ENCODE measurements at regions not wholly inside any gene's neighbourhood (a gene's known extent, or its start where the extent isn't known, plus 50 kb on each side); places are given as distances from the start of the nearest gene placed in this dataset.

GRCh38 chr11:11746449-11746848 is 95.3 kb upstream of the USP47 start:
- Mint-ChIP-seq H3K36me3 (no peaks in the 10 kb centered on the region), H3K9me3 (no peaks in the 10 kb centered on the region), H3K4me1 (no peaks in the 10 kb centered on the region), H3K27me3 (peaks cover 38% of the 10 kb centered on the region), H3K4me3 (no peak overlapping the region), H3K27ac (no peak overlapping the region)
- POLR2A ChIA-PET, result no interaction called here
- ATAC-seq (ENCODE audit: low read depth), result no peak
- no peak for DNase-seq

GRCh38 chr11:11743216-11743615 is 98.6 kb upstream of the USP47 start:
- H3K4me1 Mint-ChIP-seq, result no peaks in the 10 kb centered on the region
- DNase-seq, result no peak
- POLR2A ChIA-PET, result no interaction called here
- peaks cover 34% of the 10 kb centered on the region for H3K27me3 Mint-ChIP-seq
- H3K36me3 Mint-ChIP-seq, result no peaks in the 10 kb centered on the region
- H3K27ac Mint-ChIP-seq, result no peak overlapping the region
- no peak for ATAC-seq (ENCODE audit: low read depth)
- H3K4me3 Mint-ChIP-seq, result no peak overlapping the region
- H3K9me3 Mint-ChIP-seq, result no peaks in the 10 kb centered on the region

GRCh38 chr11:11742486-11742885 is 99.3 kb upstream of the USP47 start:
- H3K36me3 Mint-ChIP-seq, result no peaks in the 10 kb centered on the region
- no peaks in the 10 kb centered on the region for H3K4me1 Mint-ChIP-seq
- peaks cover 31% of the 10 kb centered on the region for H3K27me3 Mint-ChIP-seq
- ATAC-seq (ENCODE audit: low read depth), result no peak
- no peak overlapping the region for H3K27ac Mint-ChIP-seq
- no peak for DNase-seq
- H3K4me3 Mint-ChIP-seq, result no peak overlapping the region
- no peaks in the 10 kb centered on the region for H3K9me3 Mint-ChIP-seq
- POLR2A ChIA-PET, result no interaction called here

GRCh38 chr11:11740836-11741235 is 100.9 kb upstream of the USP47 start:
- Mint-ChIP-seq H3K36me3 (no peaks in the 10 kb centered on the region), H3K4me1 (no peaks in the 10 kb centered on the region), H3K4me3 (no peak overlapping the region), H3K9me3 (no peaks in the 10 kb centered on the region), H3K27ac (no peak overlapping the region), H3K27me3 (peaks cover 20% of the 10 kb centered on the region)
- POLR2A ChIA-PET, result no interaction called here
- DNase-seq (no peak), ATAC-seq (ENCODE audit: low read depth) (no peak)

GRCh38 chr11:11740073-11740702 is 101.6 kb upstream of the USP47 start:
- POLR2A ChIA-PET, result no interaction called here
- Mint-ChIP-seq H3K27me3 (peaks cover 14% of the 10 kb centered on the region), H3K36me3 (no peaks in the 10 kb centered on the region), H3K9me3 (no peaks in the 10 kb centered on the region), H3K4me3 (no peak overlapping the region), H3K27ac (no peak overlapping the region), H3K4me1 (no peaks in the 10 kb centered on the region)
- no peak for DNase-seq
- no peak for ATAC-seq (ENCODE audit: low read depth)

GRCh38 chr11:11738370-11738769 is 103.4 kb upstream of the USP47 start:
- H3K27ac Mint-ChIP-seq, result no peak overlapping the region
- H3K9me3 Mint-ChIP-seq, result no peaks in the 10 kb centered on the region
- DNase-seq (no peak), ATAC-seq (ENCODE audit: low read depth) (no peak)
- peaks cover 6% of the 10 kb centered on the region for H3K27me3 Mint-ChIP-seq
- no peaks in the 10 kb centered on the region for H3K4me1 Mint-ChIP-seq
- POLR2A ChIA-PET, result no interaction called here
- H3K4me3 Mint-ChIP-seq, result no peak overlapping the region
- no peaks in the 10 kb centered on the region for H3K36me3 Mint-ChIP-seq

- H3K4me1 Mint-ChIP-seq, result no peaks in the 10 kb centered on the region
These were observed 106.2 kb upstream of the USP47 start for GRCh38 chr11:11735586-11735985.

GRCh38 chr11:11733246-11733747 is 108.5 kb upstream of the USP47 start:
- Mint-ChIP-seq H3K4me1 (no peaks in the 10 kb centered on the region), H3K27me3 (peaks cover 11% of the 10 kb centered on the region), H3K27ac (no peak overlapping the region), H3K4me3 (no peak overlapping the region), H3K9me3 (no peaks in the 10 kb centered on the region), H3K36me3 (no peaks in the 10 kb centered on the region)
- POLR2A ChIA-PET, result no interaction called here
- ATAC-seq (ENCODE audit: low read depth) (no peak), DNase-seq (no peak)

More at GRCh38 chr11:11735586-11735985, 106.2 kb upstream of the USP47 start:
- POLR2A ChIA-PET, result no interaction called here
- Mint-ChIP-seq H3K4me3 (no peak overlapping the region), H3K9me3 (no peaks in the 10 kb centered on the region), H3K27me3 (peaks cover 9% of the 10 kb centered on the region), H3K36me3 (no peaks in the 10 kb centered on the region), H3K27ac (no peak overlapping the region)
- ATAC-seq (ENCODE audit: low read depth) (no peak), DNase-seq (no peak)

- Mint-ChIP-seq H3K27me3 (peaks cover 11% of the 10 kb centered on the region), H3K27ac (no peak overlapping the region), H3K4me1 (no peaks in the 10 kb centered on the region), H3K4me3 (no peak overlapping the region), H3K9me3 (no peaks in the 10 kb centered on the region), H3K36me3 (no peaks in the 10 kb centered on the region)
- ATAC-seq (ENCODE audit: low read depth) (no peak), DNase-seq (no peak)
- POLR2A ChIA-PET, result no interaction called here
These were observed 109.7 kb upstream of the USP47 start for GRCh38 chr11:11732116-11732515.

GRCh38 chr11:11731311-11732083 is 109.7 kb upstream of the GALNT18 start:
- no peak overlapping the region for H3K4me3 Mint-ChIP-seq
- POLR2A ChIA-PET, result no interaction called here
- no peaks in the 10 kb centered on the region for H3K9me3 Mint-ChIP-seq
- no peaks in the 10 kb centered on the region for H3K36me3 Mint-ChIP-seq
- peaks cover 15% of the 10 kb centered on the region for H3K27me3 Mint-ChIP-seq
- ATAC-seq (ENCODE audit: low read depth), result no peak
- no peak overlapping the region for H3K27ac Mint-ChIP-seq
- H3K4me1 Mint-ChIP-seq, result no peaks in the 10 kb centered on the region
- DNase-seq, result no peak

GRCh38 chr11:11728386-11728785 is 106.6 kb upstream of the GALNT18 start:
- Mint-ChIP-seq H3K27me3 (peaks cover 14% of the 10 kb centered on the region), H3K4me1 (no peaks in the 10 kb centered on the region), H3K4me3 (no peak overlapping the region), H3K27ac (no peak overlapping the region), H3K9me3 (no peaks in the 10 kb centered on the region), H3K36me3 (no peaks in the 10 kb centered on the region)
- POLR2A ChIA-PET, result no interaction called here
- DNase-seq (no peak), ATAC-seq (ENCODE audit: low read depth) (no peak)

GRCh38 chr11:11725438-11725837 is 103.6 kb upstream of the GALNT18 start:
- POLR2A ChIA-PET, result no interaction called here
- ATAC-seq (ENCODE audit: low read depth) (no peak), DNase-seq (no peak)
- no peak overlapping the region for H3K4me3 Mint-ChIP-seq
- H3K36me3 Mint-ChIP-seq, result no peaks in the 10 kb centered on the region
- H3K9me3 Mint-ChIP-seq, result no peaks in the 10 kb centered on the region
- H3K27me3 Mint-ChIP-seq, result peaks cover 11% of the 10 kb centered on the region
- H3K27ac Mint-ChIP-seq, result no peak overlapping the region
- H3K4me1 Mint-ChIP-seq, result no peaks in the 10 kb centered on the region

GRCh38 chr11:11724994-11725393 is 103.2 kb upstream of the GALNT18 start:
- no peak overlapping the region for H3K4me3 Mint-ChIP-seq
- no peaks in the 10 kb centered on the region for H3K4me1 Mint-ChIP-seq
- DNase-seq, result no peak
- ATAC-seq (ENCODE audit: low read depth), result no peak
- no peak overlapping the region for H3K27ac Mint-ChIP-seq
- H3K27me3 Mint-ChIP-seq, result peaks cover 11% of the 10 kb centered on the region
- no peaks in the 10 kb centered on the region for H3K36me3 Mint-ChIP-seq
- POLR2A ChIA-PET, result no interaction called here
- no peaks in the 10 kb centered on the region for H3K9me3 Mint-ChIP-seq

GRCh38 chr11:11722861-11723260 is 101.1 kb upstream of the GALNT18 start:
- POLR2A ChIA-PET, result no interaction called here
- no peak for ATAC-seq (ENCODE audit: low read depth)
- no peaks in the 10 kb centered on the region for H3K36me3 Mint-ChIP-seq
- H3K9me3 Mint-ChIP-seq, result no peaks in the 10 kb centered on the region
- peaks cover 11% of the 10 kb centered on the region for H3K27me3 Mint-ChIP-seq
- no peak overlapping the region for H3K4me3 Mint-ChIP-seq
- no peaks in the 10 kb centered on the region for H3K4me1 Mint-ChIP-seq
- no peak overlapping the region for H3K27ac Mint-ChIP-seq
- no peak for DNase-seq
